ENCODE measurements at regions not wholly inside any gene's neighbourhood (a gene's known extent, or its start where the extent isn't known, plus 50 kb on each side); places are given as distances from the start of the nearest gene placed in this dataset.

DNA sequence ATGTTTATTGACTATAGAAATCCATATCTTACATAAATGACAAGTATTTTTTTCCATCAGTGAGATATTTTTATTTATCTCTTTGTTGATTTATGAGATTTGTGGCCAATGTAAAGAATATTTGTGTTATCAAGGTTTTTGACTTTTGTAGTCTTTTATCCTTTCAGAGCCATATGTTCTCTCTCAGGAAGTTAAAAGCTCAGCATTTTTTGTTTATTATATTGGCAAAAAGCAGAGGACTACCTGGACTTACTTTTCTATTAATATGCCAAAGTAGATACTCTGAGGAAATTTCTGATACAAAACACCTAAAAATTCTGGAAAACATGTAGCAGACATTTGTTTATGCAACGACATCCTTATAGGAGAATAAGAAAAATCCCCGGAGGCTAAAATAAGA is 490.3 kb downstream of the SLC6A15 start:
- TF ChIP-seq EP300 (IDR thresholded peaks at IDR 0.05), result no peak
- TF ChIP-seq POLR2A (IDR thresholded peaks at IDR 0.05), result no peak
- TF ChIP-seq POLR2AphosphoS5 (IDR thresholded peaks at IDR 0.05), result no peak
- TF ChIP-seq, protein P1, sequence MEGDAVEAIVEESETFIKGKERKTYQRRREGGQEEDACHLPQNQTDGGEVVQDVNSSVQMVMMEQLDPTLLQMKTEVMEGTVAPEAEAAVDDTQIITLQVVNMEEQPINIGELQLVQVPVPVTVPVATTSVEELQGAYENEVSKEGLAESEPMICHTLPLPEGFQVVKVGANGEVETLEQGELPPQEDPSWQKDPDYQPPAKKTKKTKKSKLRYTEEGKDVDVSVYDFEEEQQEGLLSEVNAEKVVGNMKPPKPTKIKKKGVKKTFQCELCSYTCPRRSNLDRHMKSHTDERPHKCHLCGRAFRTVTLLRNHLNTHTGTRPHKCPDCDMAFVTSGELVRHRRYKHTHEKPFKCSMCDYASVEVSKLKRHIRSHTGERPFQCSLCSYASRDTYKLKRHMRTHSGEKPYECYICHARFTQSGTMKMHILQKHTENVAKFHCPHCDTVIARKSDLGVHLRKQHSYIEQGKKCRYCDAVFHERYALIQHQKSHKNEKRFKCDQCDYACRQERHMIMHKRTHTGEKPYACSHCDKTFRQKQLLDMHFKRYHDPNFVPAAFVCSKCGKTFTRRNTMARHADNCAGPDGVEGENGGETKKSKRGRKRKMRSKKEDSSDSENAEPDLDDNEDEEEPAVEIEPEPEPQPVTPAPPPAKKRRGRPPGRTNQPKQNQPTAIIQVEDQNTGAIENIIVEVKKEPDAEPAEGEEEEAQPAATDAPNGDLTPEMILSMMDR (IDR thresholded peaks at IDR 0.05), result no peak
- no peaks in the 10 kb centered on the region for H3K4me1 ChIP-seq
- no peaks in the 10 kb centered on the region for H3K36me3 ChIP-seq
- H3K4me3 ChIP-seq, result no peak overlapping the region
- no peaks in the 10 kb centered on the region for H3K9me3 ChIP-seq
- no peaks in the 10 kb centered on the region for H3K27me3 ChIP-seq
- 77% methylated on average over 2 of the region's 2 CpGs for WGBS
- no peak for DNase-seq (ENCODE audit: low spot score in 2 of 2)
- no peak overlapping the region for H3K27ac ChIP-seq

- TF ChIP-seq POLR2AphosphoS5 (IDR thresholded peaks at IDR 0.05), result no peak
- TF ChIP-seq EP300 (IDR thresholded peaks at IDR 0.05), result no peak
- no peak for TF ChIP-seq POLR2A (IDR thresholded peaks at IDR 0.05)
- TF ChIP-seq, protein P1 (IDR thresholded peaks at IDR 0.05), result no peak
- H3K27ac ChIP-seq, result no peak overlapping the region
- no peaks in the 10 kb centered on the region for H3K9me3 ChIP-seq
- H3K27me3 ChIP-seq, result no peaks in the 10 kb centered on the region
- no peak for DNase-seq (ENCODE audit: low spot score in 2 of 2)
- H3K4me1 ChIP-seq, result no peaks in the 10 kb centered on the region
- no peaks in the 10 kb centered on the region for H3K36me3 ChIP-seq
- H3K4me3 ChIP-seq, result no peak overlapping the region
Measured at GRCh38 chr12:84421103-84421502, 491.5 kb downstream of the SLC6A15 start.

DNA sequence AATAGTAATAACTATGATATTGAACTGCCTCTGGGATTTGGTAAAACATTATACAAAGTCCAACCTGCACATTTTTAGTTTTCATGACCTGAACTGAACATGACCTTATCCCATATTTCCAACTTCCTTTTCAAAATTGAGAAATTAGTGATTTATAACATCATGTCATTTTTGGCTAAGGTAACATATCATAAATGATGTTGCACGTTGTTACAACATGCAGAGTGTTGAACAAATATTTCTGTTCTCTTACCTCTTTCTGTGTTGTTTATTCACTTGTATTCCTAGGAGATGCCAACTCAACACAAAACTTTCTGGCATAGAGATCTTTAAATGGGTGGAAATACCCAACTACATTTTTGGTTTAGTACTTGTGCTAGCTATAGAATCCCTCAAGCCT is 496.0 kb downstream of the SLC6A15 start:
- WGBS, result 24% methylated on average over 1 of the region's 1 CpG
- Histone ChIP-seq H3K27ac (no peak overlapping the region), H3K4me1 (no peaks in the 10 kb centered on the region), H3K27me3 (no peaks in the 10 kb centered on the region), H3K4me3 (no peak overlapping the region), H3K36me3 (no peaks in the 10 kb centered on the region), H3K9me3 (no peaks in the 10 kb centered on the region)
- DNase-seq (ENCODE audit: low spot score in 2 of 2), result no peak
- TF ChIP-seq, protein P1 (IDR thresholded peaks at IDR 0.05), result no peak
- TF ChIP-seq POLR2A (IDR thresholded peaks at IDR 0.05), result no peak
- no peak for TF ChIP-seq POLR2AphosphoS5 (IDR thresholded peaks at IDR 0.05)
- TF ChIP-seq EP300 (IDR thresholded peaks at IDR 0.05), result no peak

- Histone ChIP-seq H3K27me3 (no peaks in the 10 kb centered on the region), H3K4me1 (no peaks in the 10 kb centered on the region), H3K36me3 (no peaks in the 10 kb centered on the region), H3K27ac (no peak overlapping the region), H3K4me3 (no peak overlapping the region), H3K9me3 (no peaks in the 10 kb centered on the region)
- 82% methylated on average over 2 of the region's 2 CpGs for WGBS
- no peak for DNase-seq (ENCODE audit: low spot score in 2 of 2)
- TF ChIP-seq EP300 (IDR thresholded peaks at IDR 0.05) (no peak), POLR2A (IDR thresholded peaks at IDR 0.05) (no peak), POLR2AphosphoS5 (IDR thresholded peaks at IDR 0.05) (no peak)
- TF ChIP-seq, protein P1 (IDR thresholded peaks at IDR 0.05), result no peak
Measured at GRCh38 chr12:84415946-84416345, 496.7 kb downstream of the SLC6A15 start.

DNA sequence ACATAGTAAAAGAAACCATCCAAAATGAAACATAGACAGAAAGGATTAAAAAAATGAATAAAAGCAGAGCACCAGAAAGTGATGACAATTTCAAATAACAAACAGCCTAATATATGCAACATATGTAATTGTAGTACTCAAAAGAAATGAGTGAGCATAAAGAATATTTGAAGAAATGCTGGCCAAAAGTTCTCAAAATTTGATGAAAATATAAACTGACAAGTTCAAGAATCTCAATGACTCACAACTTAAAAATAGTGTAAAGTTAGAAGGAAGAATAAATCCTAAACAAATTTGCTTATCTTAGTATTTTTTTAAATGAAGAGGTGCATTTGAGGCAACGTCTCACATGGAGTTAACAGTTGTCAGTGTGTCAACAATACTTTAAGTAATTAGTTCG is 498.9 kb downstream of the SLC6A15 start:
- WGBS, result 74% methylated on average over 2 of the region's 2 CpGs
- H3K27ac ChIP-seq, result no peak overlapping the region
- no peaks in the 10 kb centered on the region for H3K4me1 ChIP-seq
- no peaks in the 10 kb centered on the region for H3K36me3 ChIP-seq
- no peaks in the 10 kb centered on the region for H3K9me3 ChIP-seq
- H3K27me3 ChIP-seq, result no peaks in the 10 kb centered on the region
- no peak overlapping the region for H3K4me3 ChIP-seq
- no peak for DNase-seq (ENCODE audit: low spot score in 2 of 2)
- TF ChIP-seq EP300 (IDR thresholded peaks at IDR 0.05) (no peak), POLR2A (IDR thresholded peaks at IDR 0.05) (no peak), POLR2AphosphoS5 (IDR thresholded peaks at IDR 0.05) (no peak)
- TF ChIP-seq, protein P1 (IDR thresholded peaks at IDR 0.05), result no peak
